GM21717 (cell line): ENCODE measurements at regions not wholly inside any gene's neighbourhood (a gene's known extent, or its start where the extent isn't known, plus 50 kb on each side); places are given as distances from the start of the nearest gene placed in this dataset.
"Not testable (repeated sequence)": the region's sequence is repeated elsewhere in the genome, so short reads cannot be mapped to it uniquely, and the experiment has no call there.

Experiments
- ATAC-seq: cut with Tn5 transposase; IDR thresholded peaks from one replicate; pipeline ENCODE4 v1.9.1; 2021; ENCODE audit warnings: mild to moderate bottlenecking, moderate library complexity; ENCODE audit not compliant: unreplicated experiment

DNA sequence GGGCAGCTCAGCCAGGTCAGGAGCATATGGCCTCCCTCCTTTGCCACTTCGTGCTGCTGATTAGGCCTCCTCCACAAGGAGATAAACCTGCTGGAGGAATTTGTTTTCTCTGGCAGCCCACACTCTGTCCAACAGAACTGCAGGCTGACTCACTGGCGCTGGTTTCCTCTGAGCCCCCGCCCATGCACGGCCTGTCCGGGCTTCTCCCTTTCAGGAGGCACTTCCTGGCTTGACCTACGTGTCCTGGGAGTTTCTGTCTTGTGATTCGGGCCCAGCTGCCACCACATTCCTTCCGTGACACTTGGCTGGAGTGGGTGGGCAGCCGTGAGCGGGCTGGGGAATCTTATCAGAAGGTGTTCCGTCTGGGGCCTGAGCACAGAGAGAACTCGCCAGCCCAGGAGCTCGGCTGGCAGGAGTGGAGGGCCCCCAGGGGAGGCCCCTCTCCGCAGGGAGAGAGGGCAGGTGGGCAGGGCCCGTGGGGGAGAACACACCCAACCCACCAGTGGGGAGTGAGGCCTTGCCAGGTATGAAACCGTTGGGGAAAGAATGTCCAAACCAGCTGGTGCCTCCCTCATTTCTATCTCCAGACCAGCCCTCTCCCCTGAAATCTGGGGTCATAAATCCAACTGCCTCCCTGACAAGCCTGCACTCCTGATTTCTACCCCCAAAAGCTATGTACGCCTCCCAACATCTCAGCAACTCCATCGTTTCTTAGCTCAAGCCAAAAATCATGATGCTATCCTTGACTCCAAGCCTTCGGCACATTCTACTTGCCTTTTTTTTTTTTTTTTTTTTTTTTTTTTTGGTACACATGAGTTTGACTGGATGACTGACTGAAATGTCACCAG is 110.6 kb upstream of the MEF2A start:
- no peak for ATAC-seq

DNA sequence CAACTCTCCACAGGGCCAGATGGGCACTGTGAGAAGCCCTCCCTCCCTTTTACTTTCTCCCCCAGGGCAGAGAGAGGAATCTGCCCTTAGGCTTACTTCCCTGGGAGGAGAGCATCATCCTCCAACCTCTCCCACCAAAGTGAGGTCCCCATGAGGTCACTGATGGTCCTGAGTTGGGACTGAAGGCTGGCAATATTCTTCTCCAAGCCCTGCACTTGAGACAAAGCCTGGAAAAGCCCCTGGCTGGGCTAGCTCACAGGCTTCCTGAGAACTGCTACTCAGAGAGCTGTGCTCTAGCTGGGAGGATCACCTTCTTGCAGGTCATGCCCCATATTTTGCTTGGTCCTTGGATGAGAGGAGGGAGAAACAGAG is 110.0 kb upstream of the MEF2A start:
- ATAC-seq = no peak

DNA sequence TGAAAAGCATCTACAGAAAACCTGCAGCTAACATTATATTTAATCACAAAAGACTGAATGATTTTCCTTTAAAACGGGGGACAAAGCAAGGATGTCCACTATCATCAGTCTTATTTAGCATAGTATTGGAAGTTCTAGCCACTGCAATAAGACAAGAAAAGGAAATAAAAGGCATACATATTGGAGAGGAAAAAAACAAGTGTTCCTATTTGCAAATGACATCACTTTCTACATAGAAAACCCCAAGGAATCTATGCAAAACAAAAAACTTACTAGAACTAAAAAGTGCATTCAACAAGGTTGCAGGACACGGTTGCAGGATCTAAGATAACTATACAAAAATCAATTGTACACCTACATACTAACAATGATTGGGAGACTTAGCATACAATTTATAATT is 101.6 kb upstream of the MEF2A start:
- ATAC-seq = no peak

DNA sequence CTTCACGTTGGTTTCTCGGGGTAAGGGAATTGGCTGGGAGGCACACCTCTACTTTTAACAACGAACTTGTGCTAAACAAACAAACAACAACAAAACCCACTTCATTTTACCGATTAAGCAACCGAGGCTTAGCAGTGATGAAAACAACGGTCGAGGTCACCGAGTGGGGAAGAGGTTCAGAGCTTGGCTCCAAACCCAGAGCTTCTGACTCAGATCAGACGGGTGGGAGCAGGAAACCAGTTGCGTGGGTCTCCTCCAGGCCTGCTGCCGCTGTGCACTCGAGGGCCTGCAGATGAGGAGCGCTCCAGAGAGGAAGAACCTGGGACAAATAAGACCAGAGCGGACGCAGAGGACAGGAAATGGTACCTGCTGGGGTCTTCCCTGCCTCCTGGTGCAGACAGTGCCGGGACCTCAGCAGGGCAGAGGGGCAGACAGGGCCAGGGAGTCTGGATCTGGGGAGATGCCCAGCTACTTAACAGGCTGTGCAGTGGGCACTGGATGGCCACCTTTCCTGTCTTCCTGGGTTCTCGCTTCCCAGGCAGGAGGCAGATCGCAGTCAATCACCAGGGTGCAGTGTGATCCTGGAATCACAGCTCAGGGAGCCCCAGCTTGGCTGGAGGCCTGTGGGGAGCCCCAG is 99.0 kb upstream of the MEF2A start:
- no peak for ATAC-seq

DNA sequence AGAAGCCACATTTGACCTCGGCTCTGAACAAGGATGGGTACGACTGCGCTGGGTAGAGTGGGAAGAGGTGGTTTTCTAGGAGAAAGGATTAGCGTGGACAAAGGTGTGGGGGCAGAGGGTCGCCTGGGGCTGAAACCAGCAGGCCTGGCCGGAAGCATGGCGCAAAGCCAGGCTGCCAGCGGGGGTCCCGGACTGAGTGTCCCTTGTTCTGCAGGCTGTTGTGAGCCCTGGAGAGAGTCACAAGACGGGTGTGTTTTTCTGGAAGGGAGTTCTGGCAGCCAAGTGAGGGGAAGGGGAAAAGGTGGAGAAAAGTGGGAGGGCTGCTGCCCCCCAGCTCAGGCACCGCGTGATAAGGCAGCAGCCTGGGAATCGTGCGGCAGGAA is 98.5 kb upstream of the MEF2A start:
- no peak for ATAC-seq

DNA sequence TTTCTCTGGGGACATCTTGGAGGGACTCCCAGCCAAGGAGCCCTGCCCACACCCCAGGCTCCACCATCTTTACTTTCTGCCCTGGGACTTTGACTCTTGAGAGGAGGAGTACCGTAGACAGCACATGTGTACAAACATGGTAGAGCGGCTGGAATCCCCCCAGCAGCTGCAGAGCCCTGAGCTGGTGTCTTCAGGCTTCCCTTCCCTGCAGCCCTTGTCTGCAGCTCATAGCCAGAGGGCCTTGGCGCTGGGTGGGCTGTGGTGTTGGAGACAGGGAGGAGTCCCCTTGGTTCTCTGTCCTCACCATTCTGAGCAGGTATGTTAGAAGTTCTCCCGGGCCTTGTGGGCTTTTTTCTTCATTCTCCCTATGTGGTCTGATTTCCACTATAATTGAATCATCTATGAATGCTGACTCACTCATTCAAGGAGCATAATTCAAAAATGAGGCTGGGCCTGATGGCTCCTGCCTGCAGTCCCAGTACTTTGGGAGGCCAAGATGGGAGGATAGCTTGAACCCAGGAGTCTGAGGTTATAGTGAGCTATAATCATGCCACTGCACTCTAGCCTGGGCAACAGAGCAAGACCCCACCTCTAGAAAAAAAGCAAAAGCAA is 97.8 kb upstream of the MEF2A start:
- ATAC-seq = no peak

DNA sequence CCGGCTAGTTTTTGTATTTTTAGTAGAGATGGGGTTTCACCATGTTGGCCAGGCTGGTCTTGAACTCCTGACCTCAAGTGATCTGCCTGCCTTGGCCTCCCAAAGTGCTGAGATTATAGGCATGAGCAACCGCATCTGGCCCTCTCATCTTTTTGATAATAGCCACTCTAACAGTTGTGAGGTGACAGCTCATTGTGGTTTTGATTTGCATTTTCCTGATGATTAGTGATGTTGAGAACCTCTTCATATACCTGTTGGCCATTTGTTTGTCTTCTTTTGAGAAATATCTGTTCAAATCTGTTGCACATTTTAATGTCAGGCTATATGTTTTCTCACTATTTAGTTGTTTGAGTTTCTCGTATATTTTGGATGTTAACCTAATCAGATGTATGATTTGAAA is 95.6 kb upstream of the MEF2A start:
- not testable (repeated sequence) for ATAC-seq

DNA sequence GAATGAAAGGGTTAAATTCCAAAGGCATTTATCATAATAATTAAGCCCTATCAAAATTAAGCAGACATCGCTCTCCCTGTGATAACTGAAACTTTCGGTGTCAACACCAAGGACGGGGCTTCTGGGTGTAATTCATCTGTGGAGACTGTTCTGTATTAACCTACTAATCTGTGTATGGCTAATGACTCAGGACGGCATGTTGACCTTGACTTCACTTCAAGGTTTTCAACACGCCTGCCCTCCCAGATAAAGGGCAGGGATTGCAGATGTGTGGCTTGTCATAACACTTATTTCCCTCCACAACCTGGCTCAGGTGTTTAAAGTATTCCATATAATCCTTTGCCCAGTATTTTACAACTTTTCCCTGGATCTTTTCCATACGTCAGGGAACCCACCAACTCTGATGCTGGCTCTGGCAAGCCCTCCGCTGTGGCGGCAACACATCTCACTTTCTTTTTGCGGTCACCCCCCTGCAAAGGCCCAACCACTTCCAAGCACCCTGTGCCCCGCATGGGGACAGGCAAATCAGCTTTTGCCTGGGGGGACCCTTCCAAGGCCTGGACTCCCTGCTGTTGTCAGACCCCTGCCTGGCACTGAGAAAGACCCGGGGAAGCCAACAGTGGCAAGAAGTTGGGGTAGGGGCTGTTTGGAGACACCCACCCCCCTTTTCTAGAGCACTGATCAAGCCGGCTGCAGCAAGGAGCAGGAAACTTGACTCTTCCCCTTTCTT is 93.2 kb upstream of the MEF2A start:
- no peak for ATAC-seq

DNA sequence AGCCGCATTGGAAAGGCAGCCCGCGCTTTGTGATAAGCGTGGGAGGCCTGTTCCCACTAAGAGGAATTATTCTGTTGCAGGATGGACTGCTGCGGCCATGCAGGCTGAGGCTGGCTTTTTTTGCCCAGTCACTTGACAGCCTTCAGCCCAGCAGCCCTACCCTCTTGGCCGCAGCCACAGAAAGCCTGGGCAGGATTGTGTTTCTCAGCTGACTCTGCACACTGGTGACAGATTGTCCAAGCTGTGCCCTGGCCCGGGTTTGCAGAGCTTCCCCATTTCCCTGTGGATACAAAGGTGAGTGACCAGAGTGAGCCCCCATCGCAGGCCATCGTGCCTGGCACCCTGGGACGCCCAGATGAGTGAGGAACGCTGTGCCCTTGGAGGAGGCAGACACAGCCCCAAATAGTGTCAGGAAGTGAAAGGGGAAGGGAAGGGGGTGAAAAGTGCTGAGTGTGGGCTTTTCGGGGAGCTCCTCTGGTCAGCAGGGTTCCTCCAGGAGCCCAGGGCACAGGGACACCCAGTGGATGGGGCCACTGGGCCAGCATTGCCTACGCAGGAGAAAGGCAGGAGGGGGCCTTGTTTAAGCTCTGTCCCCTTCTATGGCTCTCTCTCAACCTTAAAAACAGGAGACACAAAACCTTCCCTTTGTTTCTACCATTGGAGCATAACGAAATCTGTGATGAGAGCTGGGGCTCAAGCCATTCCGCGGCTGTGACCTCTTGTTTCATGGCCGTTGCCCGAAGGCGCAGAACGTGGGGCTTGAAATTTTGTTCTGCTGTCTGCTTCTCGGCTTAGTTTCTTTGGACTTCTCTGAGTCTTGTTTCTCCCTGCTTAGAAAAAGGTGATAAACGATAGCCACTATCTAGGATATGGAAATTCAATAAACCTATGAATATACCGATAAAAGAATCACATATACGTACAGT is 91.5 kb upstream of the MEF2A start:
- no peak for ATAC-seq

DNA sequence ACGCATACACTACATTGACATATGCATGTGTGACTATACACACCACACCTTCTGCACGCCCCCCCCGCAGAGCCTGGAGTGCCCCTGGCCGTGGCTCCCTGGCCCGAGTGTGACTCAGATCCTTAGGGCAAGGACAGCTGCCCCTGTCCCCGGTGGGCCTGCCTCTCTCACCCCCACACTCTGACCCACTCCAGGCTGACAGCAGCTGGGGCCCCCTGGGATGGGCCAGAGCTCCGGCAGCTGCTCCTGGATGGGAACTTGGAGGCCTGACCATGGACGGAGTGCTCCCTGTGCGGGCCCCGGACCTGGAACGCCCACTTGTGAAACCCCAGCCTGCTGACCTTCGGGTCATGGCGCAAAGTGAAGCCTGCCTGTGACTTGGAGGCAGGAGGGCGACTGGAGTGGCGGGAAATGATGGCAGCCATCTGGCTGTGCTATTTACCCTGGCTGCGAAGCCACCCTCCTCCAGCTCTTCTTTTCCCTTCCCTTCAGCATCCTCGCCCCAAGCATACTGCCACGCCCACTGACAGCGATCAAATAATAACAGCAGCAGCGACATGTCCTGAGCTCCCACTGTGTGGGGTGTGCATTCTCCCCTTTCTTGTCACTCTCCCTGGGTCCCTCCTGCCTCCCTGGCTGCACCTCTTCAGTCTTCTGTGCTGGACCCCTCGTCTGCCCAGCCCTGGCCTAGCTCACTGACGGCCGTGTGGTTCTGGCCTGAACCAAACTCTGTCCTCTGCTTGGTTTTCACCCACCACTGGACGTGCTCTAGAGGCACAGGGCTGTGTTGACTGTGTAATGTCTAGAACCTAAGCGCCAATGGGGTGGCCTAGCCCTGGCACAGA is 90.7 kb upstream of the MEF2A start:
- ATAC-seq = no peak

DNA sequence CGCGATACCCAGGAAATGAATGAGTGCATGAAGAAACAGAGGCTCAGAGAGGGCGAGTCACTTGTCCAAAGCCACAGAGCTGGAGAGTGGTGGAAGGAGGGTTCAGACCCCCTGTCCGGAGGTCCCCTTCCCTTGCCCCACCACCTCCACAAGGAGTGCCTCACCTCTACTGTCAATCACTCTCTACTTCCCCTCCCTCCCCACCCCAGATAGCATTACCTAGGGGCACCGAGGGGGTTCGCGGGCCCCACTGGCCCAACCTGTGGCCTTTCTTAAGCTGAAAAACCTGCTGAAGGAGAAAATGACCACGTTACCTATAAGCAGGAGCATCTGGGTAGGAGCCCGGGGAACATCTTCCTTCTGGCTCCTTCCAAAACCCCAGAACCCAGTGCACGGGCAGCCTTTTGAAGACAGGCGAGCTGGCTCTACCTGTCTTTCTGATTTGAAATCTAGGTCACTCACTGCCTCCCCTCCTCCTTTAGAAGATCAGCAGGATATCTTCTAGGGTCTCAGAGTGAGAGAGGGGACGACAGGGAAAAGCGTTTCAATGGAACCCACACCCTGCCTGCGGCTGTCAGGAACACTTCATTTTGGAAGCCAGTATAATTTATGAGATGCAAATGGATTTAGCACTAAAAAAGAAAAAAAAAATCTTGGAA is 89.9 kb upstream of the MEF2A start:
- ATAC-seq = no peak

DNA sequence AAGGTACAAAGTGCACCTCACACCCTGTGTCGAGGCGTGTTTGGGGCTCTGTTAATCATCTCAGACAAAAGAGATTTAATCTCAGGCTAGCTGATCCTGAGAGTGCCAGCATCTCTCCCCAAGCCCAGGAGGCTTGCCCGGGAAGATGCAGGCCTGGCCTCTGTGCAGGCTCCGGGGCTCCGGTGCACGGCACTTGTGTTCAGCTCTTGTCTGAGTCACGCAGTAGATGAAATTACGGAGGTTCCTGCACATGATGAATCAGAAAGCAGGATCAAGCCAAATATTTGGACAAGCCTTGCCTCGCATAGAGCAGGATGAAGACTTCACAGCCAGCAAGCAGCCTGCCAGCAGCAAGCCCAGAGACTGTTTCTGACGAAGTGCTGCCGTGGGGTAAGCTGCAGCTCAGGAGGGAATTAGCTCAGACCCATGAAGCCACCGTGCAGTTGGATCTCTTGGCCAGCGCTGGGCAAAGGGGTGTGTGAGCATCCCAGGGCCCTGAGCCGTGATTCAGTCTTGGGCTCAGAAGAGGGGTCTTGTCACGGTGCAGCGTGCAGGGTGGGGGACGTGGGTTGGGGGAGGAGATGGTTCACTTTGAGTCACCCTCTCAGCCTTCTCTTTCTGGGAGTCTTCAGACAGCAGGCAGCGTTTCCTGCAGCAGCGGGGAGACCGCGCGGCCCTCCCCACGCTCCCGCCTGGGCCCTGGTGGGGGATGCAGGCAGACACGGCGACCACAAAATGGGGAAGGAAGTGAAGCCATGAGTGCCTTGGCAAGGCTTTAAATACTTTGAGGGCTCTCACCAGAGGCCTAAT is 89.2 kb upstream of the MEF2A start:
- ATAC-seq = peak; percentile 52

DNA sequence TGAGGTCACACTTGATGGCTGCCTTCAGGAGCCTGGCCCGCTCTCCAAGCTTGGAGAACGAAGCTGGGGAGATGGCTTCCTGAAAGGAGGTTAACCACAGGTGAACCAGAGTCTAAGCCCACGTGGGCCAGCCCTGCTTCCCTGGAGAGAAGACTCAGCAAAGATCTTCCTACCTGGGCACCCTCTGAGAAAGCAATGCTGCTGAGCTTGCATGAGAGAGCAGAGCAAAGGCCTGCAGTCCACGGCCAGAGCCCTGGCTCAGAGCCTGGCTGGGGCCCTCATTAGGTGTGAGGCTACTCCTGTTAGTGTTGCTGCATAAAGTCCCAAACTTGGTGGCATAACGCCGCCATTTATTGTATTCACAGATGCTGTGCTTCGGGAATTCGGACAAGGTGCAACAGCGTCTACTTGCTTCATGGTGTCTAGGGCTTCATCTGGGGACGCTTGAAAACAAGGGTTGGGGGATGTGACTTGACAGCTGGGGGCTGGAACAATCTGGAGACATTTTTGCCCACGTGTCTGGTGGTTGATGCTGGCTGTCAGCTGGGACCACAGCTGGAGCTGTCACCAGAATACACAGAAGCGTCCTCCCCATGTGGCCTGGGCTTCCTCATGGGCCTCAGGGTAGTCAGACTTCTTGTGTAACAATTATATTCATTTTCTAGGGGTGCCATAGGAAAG is 87.9 kb upstream of the MEF2A start:
- no peak for ATAC-seq

DNA sequence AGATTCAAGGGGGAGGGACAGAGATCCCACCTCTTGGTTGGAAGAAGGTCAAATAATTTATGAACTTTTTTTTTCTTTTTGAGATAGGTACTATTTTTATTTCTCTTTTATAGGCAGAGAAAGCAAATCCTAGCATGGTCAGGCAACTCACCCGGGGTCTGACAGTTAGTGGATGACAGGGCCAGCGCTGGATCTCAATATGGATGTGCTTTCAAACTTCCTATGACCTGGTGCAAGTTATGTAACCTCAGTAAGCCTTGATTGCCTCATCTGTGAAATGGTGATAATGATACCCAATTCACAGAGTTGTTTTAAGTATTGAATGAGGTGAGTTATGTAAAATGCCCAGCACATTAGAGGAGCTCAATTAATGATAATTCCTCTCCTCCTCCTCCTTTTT is 86.8 kb upstream of the MEF2A start:
- no peak for ATAC-seq

DNA sequence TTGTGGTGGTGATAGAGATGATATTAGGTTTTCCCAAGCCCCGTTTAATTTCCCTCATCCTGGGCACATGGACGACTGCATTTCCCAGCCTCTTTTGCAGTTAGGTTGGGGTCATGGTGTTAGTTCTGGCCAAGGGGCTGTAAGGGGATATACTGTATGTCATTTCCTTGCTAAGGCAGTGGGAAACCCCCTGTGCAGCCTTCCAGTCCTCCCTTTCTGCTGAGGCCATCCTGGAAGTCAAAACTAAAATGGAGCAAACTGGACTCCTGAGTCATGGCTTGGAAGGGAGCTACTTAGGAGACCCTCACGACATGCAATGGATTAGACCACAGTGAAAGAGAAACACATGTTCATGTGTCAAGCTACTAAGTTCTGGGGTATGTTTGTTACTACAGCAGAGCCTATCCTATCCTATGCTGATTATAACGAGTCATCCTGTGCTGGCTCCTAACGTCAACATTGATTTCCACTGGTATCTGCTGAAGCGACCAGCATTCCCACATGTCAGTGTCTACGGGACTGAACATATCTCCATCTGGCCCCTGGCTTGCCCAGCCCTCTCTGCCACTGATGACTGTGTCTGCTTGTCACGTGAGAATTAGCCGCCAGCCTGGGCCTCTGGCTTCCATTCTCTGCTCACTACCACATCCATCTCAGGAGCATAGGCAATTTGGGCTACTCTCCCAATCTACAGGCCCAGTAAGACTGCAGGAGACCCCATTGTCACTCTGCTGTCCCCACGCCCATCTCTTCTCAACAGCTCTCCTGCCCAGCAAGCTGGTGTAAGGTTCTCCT is 85.6 kb upstream of the MEF2A start:
- ATAC-seq = no peak

DNA sequence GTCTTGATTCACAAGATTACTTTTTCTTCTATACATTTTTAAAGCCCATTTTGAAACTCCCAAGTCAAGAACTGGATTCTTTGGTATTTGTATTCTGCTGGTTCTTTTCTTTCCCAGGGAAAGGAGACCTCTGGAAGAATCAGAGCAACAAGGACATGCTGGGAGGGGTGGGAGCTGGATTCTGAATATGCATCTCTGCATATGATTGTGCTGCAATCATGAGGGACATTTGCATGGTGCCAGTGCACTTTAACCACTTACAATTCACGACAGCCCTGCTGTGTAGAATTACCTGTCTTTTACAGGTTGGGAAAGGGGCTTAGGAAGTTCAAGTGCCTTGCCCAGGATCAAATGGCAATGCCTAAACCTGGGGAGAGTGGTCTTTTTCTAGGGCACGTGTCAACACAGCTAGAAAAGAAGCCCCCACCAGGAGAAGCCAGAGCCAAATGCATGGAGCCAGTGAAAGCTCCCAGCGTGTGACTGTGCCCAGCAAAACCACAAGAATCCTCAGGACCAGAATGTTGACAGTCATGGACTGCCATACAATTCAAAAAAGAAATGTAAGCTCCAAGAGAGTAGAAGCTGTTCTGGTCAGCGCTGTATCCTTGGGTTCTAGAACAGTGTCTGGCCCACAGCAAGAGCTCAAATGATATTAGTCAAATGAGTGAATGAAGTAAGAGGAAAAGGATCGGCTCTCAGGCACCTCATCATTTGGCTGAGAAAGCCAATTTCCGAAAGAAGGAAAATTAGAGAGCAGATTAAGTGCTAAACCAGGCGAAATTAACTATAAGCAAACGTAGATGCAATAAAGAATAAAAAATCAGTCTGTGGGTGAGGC is 84.5 kb upstream of the MEF2A start:
- no peak for ATAC-seq
